Pancreas (tissue), 10 donors: ENCODE measurements at regions not wholly inside any gene's neighbourhood (a gene's known extent, or its start where the extent isn't known, plus 50 kb on each side); places are given as distances from the start of the nearest gene placed in this dataset.

Experiments
- ATAC-seq, 4 donors: fragments of 200-7000 bp; cut with Tn5 transposase; one replicate each; pipeline versions ENCODE4 v1.8.0 to v1.9.1; 2020; ENCODE audit warnings: mild to moderate bottlenecking in 4 of 4, moderate library complexity in 4 of 4
- DNase-seq, 6 donors: peaks; one replicate each; pipeline ENCODE4 v3.0.0-alpha.2; 2020
- FAIRE-seq: peaks from 2 replicates; lab custom pipeline; 2012; peaks lifted over from hg19 to GRCh38; lab: Jason Lieb, UNC
- H3K27ac ChIP-seq, 4 donors: fragments of 200-600 bp; sonication (generic); 1 replicate in 3 of 4; 2 replicates in 1 of 4; pipeline versions ENCODE4 v1.5.0 to v1.8.0; 2020
- H3K27me3 ChIP-seq, 4 donors: fragments of 200-600 bp; one replicate each; pipeline ENCODE4 v1.8.0; 2021
- H3K36me3 ChIP-seq, 3 donors: fragments of 200-600 bp; sonication (generic) in 1 of 3; one replicate each; pipeline versions ENCODE4 v1.5.0 to v1.8.0; 2020 to 2021
- H3K4me1 ChIP-seq, 3 donors: fragments of 200-600 bp; one replicate each; pipeline ENCODE4 v1.8.0; 2021
- H3K4me3 ChIP-seq, 4 donors: fragments of 200-600 bp; sonication (generic) in 2 of 4; one replicate each; pipeline versions ENCODE4 v1.5.0 to v1.8.0; 2020 to 2021
- H3K9me3 ChIP-seq, 4 donors: fragments of 200-600 bp; one replicate each; pipeline ENCODE4 v1.8.0; 2021
- CTCF ChIP-seq, 4 donors: fragments of 200-600 bp; sonication (generic) in 3 of 4; IDR thresholded peaks; one replicate each; pipeline versions ENCODE4 v1.5.0 to v1.8.0; 2021; ENCODE audit warnings: antibody characterized with exemption in 4 of 4
- WGBS, 2 donors: extraction: QIAGEN DNeasy Blood & Tissue Kit; methylation state at CpG; one replicate each; pipeline ENCODE4 v1.1.7; 2013; 5-methylcytosine and 5-hydroxymethylcytosine counted together
- intact Hi-C, 3 donors: fragments of 100-400 bp; cut with DNase I; formaldehyde crosslinking; loops; one replicate each; pipeline versions ENCODE4 v1.11.1 to v1.14.2; 2022
- donor health status: healthy with polysubstance abuse.
- donor health status: DM: no; HTN: no; CAD: no; lungs with moderate emphysema.
- donor health status: DM: no; HTN: no; CAD: no.
- donor health status: control.
- donor health status: control.
- donor health status: Bipolar disorder and iron deficiency.
- donor health status: DM: yes; HTN: yes; CAD: no.
- donor health status: DM: no; HTN: no; CAD: no.
- donor health status: DM: no; HTN: no; CAD: no.
- donor health status: DM: yes; HTN: yes; CAD: no.

DNA sequence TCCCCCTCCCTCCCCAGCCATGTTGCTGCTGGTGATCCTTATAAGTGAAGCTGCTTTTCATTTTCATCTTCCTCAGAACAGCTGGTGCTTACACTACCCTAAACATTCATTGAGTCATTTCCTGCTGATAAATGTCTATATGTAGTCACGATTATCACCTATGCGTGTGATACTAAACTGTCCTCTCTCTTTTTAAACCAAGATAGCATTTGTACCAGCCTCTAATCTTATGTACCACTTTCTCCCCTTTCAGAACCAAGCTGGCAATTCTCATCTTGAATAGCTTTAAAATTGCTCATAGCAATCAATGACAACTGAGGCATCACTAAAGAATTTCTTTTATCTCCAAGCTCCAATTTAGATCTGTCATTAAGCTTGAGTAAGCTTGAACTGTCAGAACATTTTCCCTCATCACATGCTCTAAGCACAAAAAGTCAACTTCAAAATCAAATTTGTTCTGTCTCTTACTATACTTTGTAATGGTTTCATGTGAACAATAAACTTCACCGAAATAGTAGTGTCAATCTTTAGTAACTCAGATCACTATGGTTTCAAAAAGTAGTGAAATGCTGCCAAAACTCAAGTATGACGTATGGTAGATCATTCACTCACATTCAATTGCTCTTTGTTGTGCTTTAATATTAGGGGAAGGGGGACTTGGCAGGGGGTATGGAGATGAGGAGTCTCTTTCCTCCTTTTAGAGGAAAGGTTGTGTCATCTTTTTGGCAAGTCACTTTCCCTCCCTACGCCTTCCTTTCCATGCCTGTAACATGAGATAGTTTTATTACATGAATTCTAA lies 178.1 kb upstream of the NOVA1 start:
- TF ChIP-seq CTCF (IDR thresholded peaks at IDR 0.05): no peak
- no peak for FAIRE-seq
- Histone ChIP-seq H3K4me3 (no peak overlapping the region), H3K27ac (no peak overlapping the region), H3K27me3 (no peaks in the 10 kb centered on the region), H3K4me1 (no peaks in the 10 kb centered on the region), H3K36me3 (no peaks in the 10 kb centered on the region), H3K9me3 (no peaks in the 10 kb centered on the region)
- 54 to 61% methylated on average over 5 of the region's 5 CpGs for WGBS, 2 donors
- DNase-seq: no peak
- intact Hi-C loops: no loop called here
- no peak for ATAC-seq

DNA sequence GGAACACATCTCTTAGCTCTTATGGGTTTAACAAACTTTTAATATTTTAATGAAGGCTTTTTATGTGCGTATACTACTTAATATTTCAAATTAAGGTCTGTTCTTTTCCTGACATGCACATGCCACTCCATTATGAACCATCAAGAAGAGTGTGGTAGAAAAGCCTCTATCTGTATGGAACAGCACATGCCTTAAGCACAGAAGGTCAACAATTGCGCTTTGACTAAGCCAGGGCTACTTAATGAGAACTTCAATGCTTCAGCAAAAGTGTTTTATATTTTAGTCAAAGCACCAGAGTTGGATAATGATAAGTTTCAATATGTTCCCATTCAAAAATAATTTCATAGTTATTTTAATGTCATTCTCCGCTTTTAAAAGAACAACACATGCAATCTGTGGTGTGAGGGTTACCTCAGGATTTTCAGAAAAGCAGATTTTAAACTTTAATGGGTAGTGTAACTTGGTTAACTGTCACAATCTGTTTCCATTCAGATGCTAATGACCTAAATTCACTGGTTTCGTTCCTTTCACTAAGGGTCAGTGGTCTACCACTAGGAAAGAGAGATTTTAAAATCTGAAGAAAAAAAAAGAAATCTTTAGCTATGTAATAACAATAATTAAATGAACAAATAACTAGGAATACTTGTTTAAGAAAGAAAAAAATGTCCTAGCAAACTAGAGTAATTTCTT lies 193.4 kb upstream of the NOVA1 start:
- FAIRE-seq (no peak), ATAC-seq (no peak), DNase-seq (no peak)
- H3K9me3 ChIP-seq: no peaks in the 10 kb centered on the region
- intact Hi-C loops: no loop called here
- no peak for TF ChIP-seq CTCF (IDR thresholded peaks at IDR 0.05)
- H3K27me3 ChIP-seq: no peaks in the 10 kb centered on the region
- 72 to 73% methylated on average over 4 of the region's 4 CpGs for WGBS, 2 donors
- no peak overlapping the region for H3K27ac ChIP-seq
- H3K4me1 ChIP-seq: no peaks in the 10 kb centered on the region
- H3K36me3 ChIP-seq: no peaks in the 10 kb centered on the region
- H3K4me3 ChIP-seq: no peak overlapping the region

DNA sequence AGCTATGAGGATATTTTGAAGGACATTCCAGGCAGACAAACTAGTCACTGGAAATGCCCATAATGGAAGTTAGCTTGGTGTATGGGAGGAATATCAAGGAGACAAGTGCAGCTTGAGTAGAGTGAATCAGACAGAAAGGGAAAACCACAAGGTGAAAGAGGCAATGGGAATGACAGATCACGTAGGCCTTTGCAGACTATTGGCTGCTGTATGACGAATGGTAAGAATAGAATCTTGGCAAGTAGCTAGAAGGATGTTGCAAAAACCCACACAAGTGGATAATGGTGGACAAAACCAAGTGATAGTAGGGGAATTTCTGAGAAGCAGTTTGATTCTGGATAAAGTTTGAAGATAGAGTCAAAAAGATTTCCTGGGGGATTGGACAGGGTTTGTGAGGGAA lies 196.9 kb upstream of the NOVA1 start:
- Histone ChIP-seq H3K36me3 (no peaks in the 10 kb centered on the region), H3K4me1 (no peaks in the 10 kb centered on the region), H3K9me3 (no peaks in the 10 kb centered on the region), H3K4me3 (no peak overlapping the region), H3K27ac (no peak overlapping the region), H3K27me3 (no peaks in the 10 kb centered on the region)
- TF ChIP-seq CTCF (IDR thresholded peaks at IDR 0.05): no peak
- WGBS, 2 donors: 70 to 73% methylated on average over 2 of the region's 2 CpGs
- intact Hi-C loops: no loop called here
- no peak for ATAC-seq
- no peak for FAIRE-seq
- no peak for DNase-seq

DNA sequence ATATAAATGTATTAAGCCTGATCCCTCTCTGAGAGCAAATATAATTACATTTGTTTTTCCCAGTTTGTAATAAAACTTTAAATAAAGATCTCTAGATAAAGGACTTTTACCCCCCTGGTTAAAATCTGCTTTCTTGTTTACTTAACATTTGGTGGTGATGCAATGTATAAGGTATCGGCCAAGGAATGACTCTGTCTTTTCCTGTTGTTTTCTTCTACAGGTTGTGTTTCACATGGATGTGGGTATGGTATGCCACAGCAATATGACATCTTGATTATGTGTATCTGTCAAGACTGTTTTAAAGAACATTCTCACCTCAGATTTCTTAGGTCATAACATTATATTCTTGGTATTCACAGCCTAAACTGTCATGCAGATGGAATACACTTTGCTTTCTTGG lies 210.6 kb upstream of the NOVA1 start:
- H3K27ac ChIP-seq: no peak overlapping the region
- DNase-seq: no peak
- intact Hi-C loops: no loop called here
- no peak for FAIRE-seq
- no peaks in the 10 kb centered on the region for H3K36me3 ChIP-seq
- H3K27me3 ChIP-seq: no peaks in the 10 kb centered on the region
- no peaks in the 10 kb centered on the region for H3K4me1 ChIP-seq
- no peaks in the 10 kb centered on the region for H3K9me3 ChIP-seq
- no peak overlapping the region for H3K4me3 ChIP-seq
- WGBS, 2 donors: 46 to 49% methylated on average over 1 of the region's 1 CpG
- no peak for TF ChIP-seq CTCF (IDR thresholded peaks at IDR 0.05)
- peak in 1 of 4 donors; percentile 20 for ATAC-seq

- Histone ChIP-seq H3K27me3 (no peaks in the 10 kb centered on the region), H3K4me1 (no peaks in the 10 kb centered on the region), H3K4me3 (no peak overlapping the region), H3K9me3 (no peaks in the 10 kb centered on the region), H3K27ac (no peak overlapping the region), H3K36me3 (no peaks in the 10 kb centered on the region)
- ATAC-seq (no peak), DNase-seq (no peak), FAIRE-seq (no peak)
- TF ChIP-seq CTCF (IDR thresholded peaks at IDR 0.05): no peak
- intact Hi-C loops: no loop called here
Observed at GRCh38 chr14:26810631-26811030, 212.8 kb upstream of the NOVA1 start.
